Thymus (tissue), 11 donors: ENCODE measurements at regions not wholly inside any gene's neighbourhood (a gene's known extent, or its start where the extent isn't known, plus 50 kb on each side); places are given as distances from the start of the nearest gene placed in this dataset.
"Not testable (repeated sequence)": the region's sequence is repeated elsewhere in the genome, so short reads cannot be mapped to it uniquely, and the experiment has no call there.

Source experiments
- DNase-seq, 9 donors: peaks; one replicate each; pipeline ENCODE4 v3.0.0-alpha.2; 2013; ENCODE audit warnings: low spot score in 9 of 9, low read depth in 6 of 9, missing footprints in 1 of 9
- H3K27ac ChIP-seq, 2 donors: one replicate each; pipeline ENCODE4 v1.5.1; 2013; ENCODE audit warnings: control low read depth in 1 of 2, low read depth in 1 of 2, low read length in 1 of 2, mild to moderate bottlenecking in 1 of 2, moderate library complexity in 1 of 2
- H3K27me3 ChIP-seq, 2 donors: one replicate each; pipeline ENCODE4 v1.5.1; 2013; ENCODE audit warnings: low read length in 1 of 2; ENCODE audit not compliant: control insufficient read depth in 2 of 2, insufficient read depth in 1 of 2
- H3K36me3 ChIP-seq, 2 donors: one replicate each; pipeline ENCODE4 v1.5.1; 2013; ENCODE audit warnings: low read length in 1 of 2, mild to moderate bottlenecking in 1 of 2, moderate library complexity in 1 of 2; ENCODE audit not compliant: control insufficient read depth in 2 of 2, insufficient read depth in 2 of 2
- H3K4me1 ChIP-seq, 2 donors: one replicate each; pipeline ENCODE4 v1.5.1; 2013; ENCODE audit warnings: low read length in 2 of 2; ENCODE audit not compliant: control insufficient read depth in 2 of 2, insufficient read depth in 2 of 2
- H3K4me3 ChIP-seq, 2 donors: one replicate each; pipeline ENCODE4 v1.5.1; 2013; ENCODE audit warnings: low read length in 2 of 2, control low read depth in 1 of 2, mild to moderate bottlenecking in 1 of 2
- H3K9me3 ChIP-seq, 2 donors: one replicate each; pipeline ENCODE4 v1.5.1; 2013; ENCODE audit warnings: low read length in 1 of 2, mild to moderate bottlenecking in 1 of 2; ENCODE audit not compliant: control insufficient read depth in 2 of 2, insufficient read depth in 1 of 2
- WGBS: extraction: QIAGEN DNeasy Blood & Tissue Kit; methylation state at CpG from one replicate; pipeline ENCODE4 v1.1.7; 2013; 5-methylcytosine and 5-hydroxymethylcytosine counted together
- donor health status: healthy.

- Histone ChIP-seq H3K27ac (no peak overlapping the region), H3K4me3 (no peak overlapping the region), H3K36me3 (no peaks in the 10 kb centered on the region), H3K27me3 (no peaks in the 10 kb centered on the region), H3K4me1 (no peaks in the 10 kb centered on the region), H3K9me3 (no peaks in the 10 kb centered on the region)
- no peak for DNase-seq
- WGBS = 18% methylated on average over 3 of the region's 3 CpGs
Measured at GRCh38 chr5:166624573-166624972, 1666.9 kb upstream of the WWC1 start.

GRCh38 chr5:166625210-166625865 lies 1666.1 kb upstream of the WWC1 start:
- H3K9me3 ChIP-seq = no peaks in the 10 kb centered on the region
- H3K27ac ChIP-seq = no peak overlapping the region
- no peaks in the 10 kb centered on the region for H3K36me3 ChIP-seq
- 70% methylated on average over 6 of the region's 6 CpGs for WGBS
- no peaks in the 10 kb centered on the region for H3K27me3 ChIP-seq
- no peak overlapping the region for H3K4me3 ChIP-seq
- no peaks in the 10 kb centered on the region for H3K4me1 ChIP-seq
- no peak for DNase-seq

- DNase-seq = no peak
- H3K36me3 ChIP-seq = no peaks in the 10 kb centered on the region
- 93% methylated on average over 1 of the region's 1 CpG for WGBS
- no peaks in the 10 kb centered on the region for H3K27me3 ChIP-seq
- peaks cover 0 to 5% of the 10 kb centered on the region in 2 donors for H3K9me3 ChIP-seq
- H3K4me1 ChIP-seq = no peaks in the 10 kb centered on the region
- no peak overlapping the region for H3K4me3 ChIP-seq
- H3K27ac ChIP-seq = no peak overlapping the region
Measured at GRCh38 chr5:166637295-166637694, 1654.2 kb upstream of the WWC1 start.

GRCh38 chr5:166639151-166639550 lies 1652.3 kb upstream of the WWC1 start:
- Histone ChIP-seq H3K4me1 (no peaks in the 10 kb centered on the region), H3K27ac (no peak overlapping the region), H3K4me3 (no peak overlapping the region), H3K36me3 (no peaks in the 10 kb centered on the region), H3K27me3 (no peaks in the 10 kb centered on the region), H3K9me3 (peaks cover 0 to 7% of the 10 kb centered on the region in 2 donors)
- no peak for DNase-seq
- 87% methylated on average over 2 of the region's 2 CpGs for WGBS

- not testable (repeated sequence) for H3K4me3 ChIP-seq, H3K4me1 ChIP-seq, H3K9me3 ChIP-seq, H3K27ac ChIP-seq, H3K27me3 ChIP-seq, DNase-seq, H3K36me3 ChIP-seq
- 89% methylated on average over 10 of the region's 10 CpGs for WGBS
Measured at GRCh38 chr5:166640136-166640535, 1651.3 kb upstream of the WWC1 start.

GRCh38 chr5:166648736-166649135 lies 1642.7 kb upstream of the WWC1 start:
- H3K9me3 ChIP-seq = no peaks in the 10 kb centered on the region
- H3K4me1 ChIP-seq = no peaks in the 10 kb centered on the region
- WGBS = 97% methylated on average over 1 of the region's 1 CpG
- no peak overlapping the region for H3K4me3 ChIP-seq
- no peak overlapping the region for H3K27ac ChIP-seq
- H3K36me3 ChIP-seq = no peaks in the 10 kb centered on the region
- no peak for DNase-seq
- no peaks in the 10 kb centered on the region for H3K27me3 ChIP-seq

GRCh38 chr5:166649676-166650075 lies 1641.8 kb upstream of the WWC1 start:
- Histone ChIP-seq H3K4me3 (no peak overlapping the region), H3K27me3 (no peaks in the 10 kb centered on the region), H3K36me3 (no peaks in the 10 kb centered on the region), H3K9me3 (no peaks in the 10 kb centered on the region), H3K27ac (no peak overlapping the region), H3K4me1 (no peaks in the 10 kb centered on the region)
- no peak for DNase-seq
- 43% methylated on average over 1 of the region's 1 CpG for WGBS

GRCh38 chr5:166651234-166651633 lies 1640.2 kb upstream of the WWC1 start:
- no peaks in the 10 kb centered on the region for H3K36me3 ChIP-seq
- peaks cover 0 to 3% of the 10 kb centered on the region in 2 donors for H3K9me3 ChIP-seq
- no peak overlapping the region for H3K4me3 ChIP-seq
- WGBS = 86% methylated on average over 1 of the region's 1 CpG
- H3K27me3 ChIP-seq = no peaks in the 10 kb centered on the region
- no peak overlapping the region for H3K27ac ChIP-seq
- DNase-seq = no peak
- H3K4me1 ChIP-seq = no peaks in the 10 kb centered on the region

- DNase-seq = no peak
- Histone ChIP-seq H3K9me3 (no peaks in the 10 kb centered on the region), H3K27me3 (no peaks in the 10 kb centered on the region), H3K27ac (no peak overlapping the region), H3K4me3 (no peak overlapping the region), H3K4me1 (no peaks in the 10 kb centered on the region), H3K36me3 (no peaks in the 10 kb centered on the region)
- WGBS = 79% methylated on average over 1 of the region's 1 CpG
Measured at GRCh38 chr5:166671811-166672210, 1619.6 kb upstream of the WWC1 start.
